GM21367 (cell line): ENCODE measurements at regions not wholly inside any gene's neighbourhood (a gene's known extent, or its start where the extent isn't known, plus 50 kb on each side); places are given as distances from the start of the nearest gene placed in this dataset.

Experiments
- ATAC-seq: cut with Tn5 transposase; IDR thresholded peaks from one replicate; pipeline ENCODE4 v1.9.1; 2021; ENCODE audit not compliant: unreplicated experiment

DNA sequence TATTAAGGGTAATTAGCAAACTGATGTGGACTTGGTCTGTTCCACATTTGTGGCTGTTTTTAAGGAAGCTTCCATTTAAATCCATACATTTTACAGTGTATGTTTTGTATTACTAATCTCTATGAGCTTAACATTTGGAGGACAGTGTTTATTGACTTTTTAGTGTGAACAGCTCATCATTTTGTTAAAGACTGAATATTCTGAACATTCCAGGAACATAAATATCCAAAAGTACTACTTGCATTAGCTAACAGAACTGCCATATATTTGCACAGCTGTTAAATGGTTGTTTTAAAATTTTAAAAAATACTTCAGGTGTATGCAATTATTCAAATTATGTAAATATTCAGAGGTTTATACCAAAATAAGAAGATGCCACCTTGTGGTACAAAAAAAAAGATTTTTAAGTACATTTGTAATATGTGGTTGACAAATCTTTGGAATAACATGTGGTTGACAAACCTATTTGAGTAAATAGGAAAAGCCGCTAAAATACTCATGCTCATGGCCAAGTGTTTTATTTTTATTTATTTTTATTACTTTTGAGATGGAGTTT is 439.7 kb upstream of the FANCL start:
- ATAC-seq = no peak

GRCh38 chr2:58677748-58678147 is 436.6 kb upstream of the FANCL start:
- ATAC-seq = no peak

DNA sequence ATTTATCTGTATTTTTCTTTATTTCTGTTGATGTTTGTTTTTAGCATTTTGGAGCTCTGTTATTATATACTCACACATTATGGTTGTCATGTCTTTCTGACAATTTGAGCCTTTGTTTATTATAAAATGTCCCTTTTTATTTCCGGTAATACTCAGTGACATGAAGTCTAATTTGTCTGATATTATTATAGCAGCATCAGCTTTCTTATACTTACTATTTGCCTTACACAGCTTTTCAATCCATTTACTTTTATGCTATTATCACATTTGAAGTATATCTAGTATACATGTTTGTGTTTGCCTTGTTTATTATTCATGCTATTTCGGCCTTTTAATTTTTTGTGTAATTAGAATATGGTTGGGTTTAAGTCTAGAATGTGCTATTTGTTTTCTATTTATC is 430.6 kb upstream of the FANCL start:
- ATAC-seq = no peak

DNA sequence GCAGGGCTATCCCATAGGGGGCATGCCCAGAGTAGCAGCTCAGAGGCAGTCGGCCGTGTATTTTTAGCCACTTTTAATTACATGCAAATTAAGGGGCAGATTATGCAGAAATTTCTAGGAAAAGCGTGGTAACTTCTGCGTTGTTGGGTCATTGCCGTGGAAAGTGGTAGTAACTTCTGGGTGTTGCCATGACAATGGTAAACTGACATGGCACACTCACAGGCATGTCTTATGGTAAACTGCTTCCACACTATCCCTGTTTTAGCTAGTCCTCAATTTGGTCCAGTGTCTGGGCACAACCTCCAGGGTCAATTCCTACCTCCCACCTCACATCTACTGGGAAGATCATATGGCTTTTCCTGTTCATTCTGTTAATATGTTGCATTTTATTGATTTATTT is 428.9 kb upstream of the FANCL start:
- ATAC-seq = no peak

DNA sequence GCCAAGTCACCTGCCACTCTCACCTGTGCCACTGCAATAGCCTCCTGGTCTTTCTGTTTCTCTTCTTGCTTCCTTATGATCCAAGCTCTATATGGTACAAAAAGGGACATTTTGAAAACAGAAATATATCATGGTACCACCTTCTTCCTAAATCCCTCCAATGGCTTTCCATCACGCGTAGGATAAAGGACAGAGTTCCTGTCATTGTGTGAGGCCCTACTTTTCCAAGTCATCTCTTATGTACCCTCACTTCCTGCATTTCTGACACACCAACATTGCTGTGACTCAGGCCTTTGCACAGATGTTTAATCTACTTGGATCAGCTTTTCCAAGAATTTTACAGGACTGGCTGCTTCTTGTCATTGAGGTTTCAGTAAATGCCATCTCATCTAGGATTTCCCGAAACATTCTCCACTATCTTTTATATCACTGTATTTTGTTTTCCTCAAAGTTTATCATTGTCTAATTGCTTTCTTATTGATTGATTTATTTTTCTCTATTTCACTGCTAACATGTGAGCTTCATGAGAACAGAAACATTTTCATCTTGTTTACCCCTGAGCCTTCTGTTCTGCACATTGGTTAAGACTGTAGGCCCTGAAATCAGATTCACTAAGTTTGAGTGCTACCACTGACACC is 426.1 kb upstream of the FANCL start:
- no peak for ATAC-seq

DNA sequence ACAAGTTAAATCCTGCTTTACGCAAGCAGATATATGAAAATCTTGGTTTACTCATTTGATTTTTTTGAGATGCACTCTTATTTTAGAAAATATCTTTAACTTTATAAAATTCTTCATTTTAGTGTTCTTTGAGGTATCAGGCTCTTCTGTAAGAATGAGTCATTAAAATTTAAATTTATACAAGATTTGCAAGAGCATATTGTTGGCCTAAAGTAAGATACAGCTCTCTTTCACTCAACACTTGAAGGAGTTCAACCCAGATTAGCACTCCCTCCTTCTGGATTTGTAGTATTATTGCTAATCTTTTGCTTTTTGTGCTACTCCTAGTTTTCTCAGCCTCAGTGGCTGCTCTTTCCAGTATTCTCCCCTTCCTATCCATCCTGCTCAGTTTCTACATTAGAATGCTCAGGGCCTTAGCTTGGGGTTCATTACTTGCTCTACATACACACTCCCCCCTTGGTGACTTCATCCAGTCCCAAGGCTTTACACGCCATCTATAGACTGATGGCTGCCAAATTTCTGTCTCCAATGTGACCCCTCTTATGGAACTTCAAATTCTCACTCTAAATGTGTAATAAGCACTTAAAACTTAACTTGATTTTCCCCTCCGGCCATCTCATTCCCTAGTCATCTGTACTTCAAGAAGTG is 425.3 kb upstream of the FANCL start:
- no peak for ATAC-seq

DNA sequence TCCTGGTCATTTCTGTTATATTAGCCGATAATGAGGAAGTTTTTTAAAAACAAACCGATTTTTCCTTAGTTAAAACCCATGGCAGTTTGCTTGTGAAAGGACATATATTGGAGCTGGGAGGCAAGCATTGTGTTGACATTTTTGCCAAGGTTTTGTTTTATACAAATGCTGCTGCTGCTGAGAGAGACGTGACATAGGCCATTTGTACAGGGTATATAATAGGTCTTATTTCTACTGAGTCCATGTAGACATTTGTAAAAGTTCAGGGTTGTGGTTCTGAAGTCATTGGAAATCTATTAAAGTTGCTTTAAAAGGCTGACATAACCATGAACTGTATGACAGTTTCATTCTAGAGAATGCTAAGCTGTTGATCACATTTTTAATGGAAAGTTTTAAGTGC is 424.0 kb upstream of the FANCL start:
- ATAC-seq = no peak

- ATAC-seq = no peak
Measured at GRCh38 chr2:58664523-58665151, 423.5 kb upstream of the FANCL start.

DNA sequence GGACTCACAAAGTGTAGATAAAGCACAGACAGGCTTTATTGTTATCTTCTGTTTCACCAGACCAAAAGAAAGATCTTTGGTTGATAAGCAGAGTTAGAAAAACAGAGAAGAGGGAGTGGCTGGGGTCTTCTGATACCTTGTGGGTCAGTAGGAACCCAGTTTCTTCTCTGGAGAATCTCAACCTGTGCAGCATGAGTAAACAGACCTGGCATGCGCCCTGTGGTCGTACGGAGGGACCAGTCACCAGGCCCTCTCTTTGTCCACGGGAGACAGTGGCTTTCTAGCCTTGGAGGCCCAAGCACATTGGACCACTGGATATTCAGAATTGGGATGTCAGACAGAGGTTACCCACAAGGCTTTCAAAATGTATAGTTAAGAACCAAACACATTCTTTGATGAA is 418.9 kb upstream of the FANCL start:
- no peak for ATAC-seq

DNA sequence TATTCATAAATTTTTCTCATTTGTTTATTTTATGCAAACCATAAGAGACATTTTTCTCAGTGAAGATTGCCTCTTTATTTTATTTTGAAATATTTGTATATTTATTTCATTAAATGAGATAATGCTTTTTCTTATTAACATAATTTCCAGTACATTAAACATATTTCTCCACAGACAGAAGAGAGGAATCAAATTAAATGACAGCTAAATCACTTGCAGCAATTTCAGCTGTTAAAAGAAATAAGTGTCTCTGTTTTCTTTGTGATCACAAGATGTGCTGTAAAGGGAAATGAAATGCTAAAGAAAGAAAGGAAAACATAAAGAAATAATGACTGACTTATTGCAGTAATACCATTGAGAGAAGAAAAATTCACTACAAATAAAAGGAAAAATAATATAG is 414.0 kb upstream of the FANCL start:
- no peak for ATAC-seq

- no peak for ATAC-seq
Measured at GRCh38 chr2:58651930-58652329, 410.8 kb upstream of the FANCL start.

- ATAC-seq = no peak
Measured at GRCh38 chr2:58650781-58651180, 409.7 kb upstream of the FANCL start.

DNA sequence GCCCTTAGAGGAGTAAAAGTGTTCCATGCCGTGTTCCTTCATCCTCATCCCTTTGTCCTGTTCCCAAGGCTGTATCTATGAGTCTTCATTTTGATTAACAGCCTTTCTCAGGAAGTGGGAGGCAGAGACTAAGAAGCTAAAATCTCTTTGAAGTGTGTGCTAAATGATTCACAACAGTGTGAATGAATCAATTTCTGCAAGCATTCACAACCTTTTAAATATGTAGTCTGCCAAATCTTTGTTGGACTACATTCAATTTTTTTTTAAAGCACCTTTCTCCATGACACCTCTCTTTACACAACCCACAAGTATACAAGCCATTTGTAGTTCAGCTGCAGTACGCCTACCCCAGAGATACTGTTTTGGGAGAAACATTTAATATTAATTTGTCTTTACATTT is 408.6 kb upstream of the FANCL start:
- no peak for ATAC-seq

GRCh38 chr2:58645017-58645416 is 403.9 kb upstream of the FANCL start:
- ATAC-seq = no peak

DNA sequence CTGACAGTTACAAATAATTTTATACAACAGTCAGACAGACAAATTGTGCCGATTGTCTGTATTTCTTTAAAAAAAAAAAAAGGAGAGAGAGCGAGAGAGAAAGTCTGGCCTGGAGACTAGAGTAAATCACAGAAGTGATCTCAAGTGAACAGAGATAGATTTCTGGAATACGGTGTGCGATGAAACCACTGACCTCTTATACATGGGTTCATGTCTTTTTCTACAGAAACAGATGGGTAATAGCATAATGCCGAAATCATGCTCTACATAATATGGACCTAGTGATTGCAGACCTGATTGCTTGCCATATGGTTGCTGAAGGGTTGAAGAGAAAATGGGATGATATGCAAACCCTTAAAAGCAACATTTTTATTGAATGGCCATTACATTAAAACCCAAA is 403.3 kb upstream of the FANCL start:
- no peak for ATAC-seq

DNA sequence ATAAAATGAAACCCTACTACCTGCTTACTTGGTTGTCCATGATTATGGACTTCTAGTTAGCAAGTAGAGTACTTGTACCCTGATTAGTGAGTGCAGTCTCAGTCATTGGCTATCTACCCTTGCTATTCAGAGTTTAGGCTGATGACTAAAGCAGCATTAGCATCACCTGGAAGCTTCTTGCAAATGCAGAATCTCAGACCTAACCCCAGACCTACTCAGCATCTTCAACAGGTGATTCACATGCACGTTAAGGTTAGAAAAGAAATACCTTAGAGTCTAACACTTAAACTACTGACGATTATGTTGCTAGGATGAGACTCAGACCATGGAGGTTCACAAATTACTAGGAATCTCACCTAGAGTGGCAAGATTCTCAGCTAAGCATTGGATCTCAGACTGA is 399.9 kb upstream of the FANCL start:
- ATAC-seq = no peak

GRCh38 chr2:58640042-58640441 is 398.9 kb upstream of the FANCL start:
- ATAC-seq = no peak

DNA sequence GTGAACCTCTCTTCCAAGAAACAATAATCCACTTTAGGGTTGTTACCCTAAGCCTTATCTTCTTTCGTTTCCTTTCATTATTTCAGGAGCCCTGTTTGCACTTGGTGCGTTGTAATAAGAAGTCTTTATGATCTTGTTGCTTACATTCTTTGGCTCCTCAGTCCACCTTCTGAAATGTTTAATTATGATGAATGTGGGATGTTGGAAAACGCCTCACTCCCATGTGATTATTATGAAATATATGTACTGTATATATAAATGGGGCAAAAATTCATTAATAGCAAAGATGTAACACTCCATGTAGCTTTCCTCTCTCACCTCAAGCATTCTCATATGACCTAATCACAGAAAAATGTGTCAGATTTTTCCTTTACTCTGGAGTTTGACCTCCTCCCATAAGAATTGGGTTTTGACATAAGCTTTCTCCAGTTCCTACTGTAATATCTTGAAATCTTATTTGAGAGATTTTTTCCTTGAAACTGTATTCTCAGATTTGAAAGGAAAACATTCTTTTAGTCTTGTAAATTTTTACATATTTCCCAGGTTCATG is 397.2 kb upstream of the FANCL start:
- ATAC-seq = no peak

- no peak for ATAC-seq
Measured at GRCh38 chr2:58636872-58637271, 395.7 kb upstream of the FANCL start.

GRCh38 chr2:58635801-58636375 is 394.8 kb upstream of the FANCL start:
- ATAC-seq = no peak

DNA sequence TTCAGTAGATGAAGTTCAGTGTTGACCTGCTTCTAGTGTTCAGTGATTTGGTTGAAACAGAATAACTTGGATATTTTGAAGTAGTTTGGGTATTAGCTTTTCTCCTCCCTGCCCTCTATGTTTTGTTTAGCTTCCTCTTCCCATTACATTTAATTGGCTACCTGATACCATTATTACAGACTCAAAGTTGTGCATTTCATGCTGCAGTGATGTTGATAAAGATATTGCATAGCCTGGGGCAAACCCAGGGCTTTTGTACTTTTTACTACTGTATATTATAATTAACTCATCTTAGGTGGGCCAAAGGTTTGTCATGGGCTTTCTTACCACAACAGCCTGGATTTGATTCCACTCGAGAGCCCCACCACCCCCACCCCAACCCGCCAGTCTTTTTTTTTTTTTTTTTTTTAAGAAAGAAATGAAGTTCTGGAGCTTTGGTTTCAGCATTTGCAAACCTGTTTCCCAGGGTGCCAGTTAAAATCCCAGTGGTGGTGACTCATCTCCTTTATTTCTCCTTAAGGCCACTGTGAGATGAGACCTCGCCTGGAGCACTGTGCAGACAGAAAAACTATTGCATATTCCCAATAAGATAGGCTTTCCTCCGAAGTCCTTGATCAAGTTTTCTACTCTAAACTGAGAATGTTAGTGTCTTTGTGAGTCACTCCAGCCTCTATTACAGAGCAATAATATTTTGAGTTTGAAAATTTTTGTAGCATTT is 393.7 kb upstream of the FANCL start:
- no peak for ATAC-seq
